B cell (primary cell): ENCODE measurements at regions not wholly inside any gene's neighbourhood (a gene's known extent, or its start where the extent isn't known, plus 50 kb on each side); places are given as distances from the start of the nearest gene placed in this dataset.
"Not testable (repeated sequence)": the region's sequence is repeated elsewhere in the genome, so short reads cannot be mapped to it uniquely, and the experiment has no call there.

Source experiments
- ATAC-seq: fragments of 200-7000 bp; cut with Tn5 transposase; one replicate; pipeline ENCODE4 v1.10.0; 2021; ENCODE audit warnings: low read depth, mild to moderate bottlenecking, moderate number of reproducible peaks, moderate library complexity
- CTCF ChIA-PET: fragments of 350-600 bp; sonication (Branson Sonifier 250); formaldehyde crosslinking; loops from one replicate; lab custom pipeline; 2021; ENCODE audit warnings: antibody characterized with exemption, inconsistent platforms; lab: Charles Lee
- POLR2A ChIA-PET: fragments of 350-600 bp; sonication (Branson Sonifier 250); formaldehyde crosslinking; loops from one replicate; lab custom pipeline; 2021; ENCODE audit warnings: antibody characterized with exemption; lab: Charles Lee
- DNase-seq: peaks from one replicate; pipeline ENCODE4 v3.0.0; 2013
- H2AFZ ChIP-seq: 2 replicates; pipeline ENCODE4 v1.6.1; 2012; ENCODE audit warnings: mild to moderate bottlenecking, low read depth, low read length; ENCODE audit not compliant: insufficient read depth, poor library complexity, severe bottlenecking
- H3K27ac ChIP-seq, 2 donors: 1 replicate in 1 of 2; 2 replicates in 1 of 2; pipeline ENCODE4 v1.5.1; 2012 to 2013; ENCODE audit warnings: low read length in 2 of 2, mild to moderate bottlenecking in 2 of 2, moderate library complexity in 1 of 2
- H3K27me3 ChIP-seq, 4 experiments: fragments of 200-600 bp in 1 of 4; sonication (generic) in 1 of 4; replicated peaks in 1 of 4; 1 replicate in 2 of 4; 2 replicates in 2 of 4; pipeline versions ENCODE4 v1.6.1 to v1.7.0; 2013 to 2016; ENCODE audit warnings: low read length in 3 of 4, mild to moderate bottlenecking in 2 of 4, mixed read lengths in 1 of 4, moderate library complexity in 1 of 4; ENCODE audit not compliant: insufficient read depth in 4 of 4, control insufficient read depth in 3 of 4; ENCODE audit errors: control extremely low read depth in 1 of 4
- H3K36me3 ChIP-seq, 2 experiments: replicated peaks in 1 of 2; 1 replicate in 1 of 2; 2 replicates in 1 of 2; pipeline versions ENCODE4 v1.6.1 to v1.7.1; 2013; ENCODE audit warnings: low read length in 1 of 2; ENCODE audit not compliant: insufficient read depth in 2 of 2, control insufficient read depth in 1 of 2; ENCODE audit errors: control extremely low read depth in 1 of 2, extremely low read depth in 1 of 2
- H3K4me1 ChIP-seq, 2 donors: fragments of 200-600 bp in 1 of 2; sonication (generic) in 1 of 2; 1 replicate in 1 of 2; 2 replicates in 1 of 2; pipeline versions ENCODE4 v1.5.1 to v1.6.1; 2013 to 2017; ENCODE audit warnings: low read length in 2 of 2; ENCODE audit not compliant: control insufficient read depth in 2 of 2, insufficient read depth in 2 of 2
- H3K4me2 ChIP-seq: replicated peaks from 2 replicates; pipeline ENCODE3; 2012; ENCODE audit warnings: mild to moderate bottlenecking, low read depth, low read length; ENCODE audit not compliant: poor library complexity, severe bottlenecking
- H3K4me3 ChIP-seq, 5 experiments: fragments of 200-600 bp in 1 of 5; sonication (generic) in 1 of 5; 1 replicate in 3 of 5; 2 replicates in 2 of 5; pipeline versions ENCODE4 v1.5.1 to v1.7.0; 2011 to 2016; ENCODE audit warnings: low read length in 4 of 5, mild to moderate bottlenecking in 4 of 5, low read depth in 2 of 5, control low read depth in 1 of 5, moderate library complexity in 1 of 5; ENCODE audit not compliant: insufficient read depth in 1 of 5; ENCODE audit errors: control extremely low read depth in 1 of 5, extremely low read depth in 1 of 5
- H3K79me2 ChIP-seq: fragments of 200-600 bp; sonication (generic); one replicate; pipeline ENCODE4 v1.6.0; 2016; ENCODE audit warnings: low read length; ENCODE audit not compliant: control insufficient read depth, insufficient read depth
- H3K9ac ChIP-seq: fragments of 200-600 bp; sonication (generic); 2 replicates; pipeline ENCODE4 v1.6.1; 2017; ENCODE audit warnings: mild to moderate bottlenecking, low read length, moderate library complexity
- H3K9me3 ChIP-seq, 3 donors: one replicate each; pipeline versions ENCODE4 v1.6.1 to v1.7.1; 2013; ENCODE audit warnings: low read length in 2 of 3; ENCODE audit not compliant: control insufficient read depth in 2 of 3, insufficient read depth in 1 of 3; ENCODE audit errors: control extremely low read depth in 1 of 3
- H4K20me1 ChIP-seq: 2 replicates; pipeline ENCODE4 v1.6.0; 2012; ENCODE audit warnings: mild to moderate bottlenecking, low read length; ENCODE audit not compliant: insufficient read depth, control insufficient read depth, poor library complexity, severe bottlenecking
- H3K27ac Mint-ChIP-seq: one replicate; pipeline ENCODE4 v1.8.0; 2021; ENCODE audit warnings: mixed read lengths
- H3K27me3 Mint-ChIP-seq: one replicate; pipeline ENCODE4 v1.8.0; 2021; ENCODE audit warnings: mixed read lengths
- H3K4me1 Mint-ChIP-seq: one replicate; pipeline ENCODE4 v1.8.0; 2021; ENCODE audit warnings: mixed read lengths
- H3K4me3 Mint-ChIP-seq: one replicate; pipeline ENCODE4 v1.8.0; 2021; ENCODE audit warnings: mixed read lengths
- H3K9me3 Mint-ChIP-seq: one replicate; pipeline ENCODE4 v1.8.0; 2022; ENCODE audit warnings: mixed read lengths; ENCODE audit not compliant: insufficient read depth
- EZH2 ChIP-seq: IDR thresholded peaks from 2 replicates; pipeline ENCODE4 v1.6.1; 2012; ENCODE audit warnings: borderline replicate concordance, low read depth, mild to moderate bottlenecking, moderate library complexity, low read length; ENCODE audit not compliant: insufficient read depth, poor library complexity, severe bottlenecking
- WGBS: methylation state at CpG from one replicate; pipeline ENCODE4 v1.1.5; 2013; ENCODE audit warnings: missing lambda C conversion rate; ENCODE audit not compliant: insufficient coverage; 5-methylcytosine and 5-hydroxymethylcytosine counted together
- intact Hi-C: fragments of 100-400 bp; cut with micrococcal nuclease; formaldehyde crosslinking; loops from one replicate; pipeline ENCODE4 v1.10.0; 2022
- TF ChIP-seq, protein P1 (sequence below): fragments of 200-600 bp; IDR thresholded peaks from one replicate; pipeline ENCODE4 v1.8.0; 2022; ENCODE audit warnings: antibody characterized with exemption, mild to moderate bottlenecking

DNA sequence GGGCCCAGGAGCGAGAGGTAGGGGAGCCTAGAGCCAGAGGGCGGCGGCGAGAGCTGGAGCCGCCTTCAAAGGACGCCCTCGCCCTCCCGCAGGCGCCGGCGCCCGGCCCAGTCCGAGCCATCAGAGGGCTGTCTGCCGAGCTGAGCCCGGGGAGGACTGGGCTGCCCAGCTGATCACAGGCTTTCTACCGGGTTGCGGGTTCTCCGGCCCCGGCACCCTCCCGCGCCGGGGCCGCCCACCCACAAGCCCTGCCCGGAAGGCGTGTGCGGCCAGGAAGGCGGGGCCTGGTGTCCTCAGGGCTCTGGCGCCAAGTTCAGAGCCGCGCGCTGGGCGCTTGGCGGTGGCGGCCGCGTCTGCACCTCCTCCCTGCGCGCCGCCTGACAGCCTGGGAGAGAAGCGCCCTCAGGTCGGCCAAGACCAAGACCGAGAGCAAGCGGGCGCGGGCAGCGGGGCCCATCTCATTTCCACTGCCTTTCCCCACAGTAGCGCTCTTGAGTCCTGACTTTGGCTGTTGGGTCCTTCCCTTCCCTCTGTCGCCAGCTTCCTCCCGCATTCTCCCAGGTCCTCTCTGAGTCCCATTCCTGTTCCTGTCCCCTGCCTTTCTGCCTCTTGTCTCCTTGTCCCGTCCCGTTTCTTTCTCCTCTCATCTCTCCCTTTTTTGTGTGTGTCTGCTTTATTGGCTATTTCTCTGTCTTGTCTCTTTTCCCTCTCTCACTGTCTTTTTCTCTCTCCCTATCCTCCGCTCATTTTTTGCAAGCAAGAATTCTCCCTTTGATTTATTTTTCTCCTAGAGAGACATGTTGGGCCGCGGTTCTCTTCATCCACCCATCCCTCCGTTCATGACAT is 60.6 kb upstream of the MSMB start:
- Histone ChIP-seq H3K9ac (peak overlapping the region; percentile 42), H3K36me3 (no peaks in the 10 kb centered on the region), H3K4me2 (peak overlapping the region; percentile 68), H3K27me3 (peaks cover 0 to 13% (median 6%) of the 10 kb centered on the region in 4 experiments), H3K27ac (no peak overlapping the region), H4K20me1 (no peaks in the 10 kb centered on the region), H3K9me3 (no peaks in the 10 kb centered on the region), H3K79me2 (no peaks in the 10 kb centered on the region), H3K4me1 (peaks cover 8 to 11% of the 10 kb centered on the region in 2 donors), H3K4me3 (peak overlapping the region; percentile 35 to 72 (median 61)), H2AFZ (peak overlapping the region; percentile 68)
- intact Hi-C loops: loop anchor here (5.0 kb wide), 1 partner anchor 74 kb away; the partner anchor contains the start of gene NCOA4
- ATAC-seq: peak; percentile 90
- POLR2A ChIA-PET: no interaction called here
- WGBS: 5% methylated on average over 55 of the region's 55 CpGs
- peak; percentile 69 for DNase-seq
- peaks cover 12% of the 10 kb centered on the region for H3K4me1 Mint-ChIP-seq
- CTCF ChIA-PET: interaction anchor here (0.9 to 1.8 kb wide), 2 partner anchors 150 to 176 kb away, joined by 3 to 4 read pairs; no protein-coding TSS in a partner anchor
- H3K4me3 Mint-ChIP-seq: peak overlapping the region; percentile 83
- peaks cover 11% of the 10 kb centered on the region for H3K27me3 Mint-ChIP-seq
- H3K9me3 Mint-ChIP-seq: no peaks in the 10 kb centered on the region
- H3K27ac Mint-ChIP-seq: no peak overlapping the region
- TF ChIP-seq, protein P1, sequence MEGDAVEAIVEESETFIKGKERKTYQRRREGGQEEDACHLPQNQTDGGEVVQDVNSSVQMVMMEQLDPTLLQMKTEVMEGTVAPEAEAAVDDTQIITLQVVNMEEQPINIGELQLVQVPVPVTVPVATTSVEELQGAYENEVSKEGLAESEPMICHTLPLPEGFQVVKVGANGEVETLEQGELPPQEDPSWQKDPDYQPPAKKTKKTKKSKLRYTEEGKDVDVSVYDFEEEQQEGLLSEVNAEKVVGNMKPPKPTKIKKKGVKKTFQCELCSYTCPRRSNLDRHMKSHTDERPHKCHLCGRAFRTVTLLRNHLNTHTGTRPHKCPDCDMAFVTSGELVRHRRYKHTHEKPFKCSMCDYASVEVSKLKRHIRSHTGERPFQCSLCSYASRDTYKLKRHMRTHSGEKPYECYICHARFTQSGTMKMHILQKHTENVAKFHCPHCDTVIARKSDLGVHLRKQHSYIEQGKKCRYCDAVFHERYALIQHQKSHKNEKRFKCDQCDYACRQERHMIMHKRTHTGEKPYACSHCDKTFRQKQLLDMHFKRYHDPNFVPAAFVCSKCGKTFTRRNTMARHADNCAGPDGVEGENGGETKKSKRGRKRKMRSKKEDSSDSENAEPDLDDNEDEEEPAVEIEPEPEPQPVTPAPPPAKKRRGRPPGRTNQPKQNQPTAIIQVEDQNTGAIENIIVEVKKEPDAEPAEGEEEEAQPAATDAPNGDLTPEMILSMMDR: peak; percentile 8
- TF ChIP-seq EZH2: no peak

DNA sequence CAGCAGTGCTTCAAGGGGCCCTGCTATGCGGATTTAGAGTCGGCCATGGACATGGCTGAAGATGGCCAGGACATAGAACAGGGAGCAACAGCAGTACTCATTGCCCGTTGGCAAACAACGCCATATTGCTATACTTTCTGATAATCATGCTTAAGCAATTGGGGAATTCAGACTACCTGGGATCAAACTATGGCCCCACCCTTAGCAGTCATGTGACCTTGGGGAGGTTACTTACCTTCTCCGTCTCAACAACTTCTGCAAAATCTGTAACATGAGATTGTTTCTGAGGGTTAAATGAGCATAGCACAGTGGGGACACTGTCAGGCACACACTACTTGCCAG is 62.1 kb upstream of the MSMB start:
- H3K4me2 ChIP-seq, CTCF ChIA-PET, H3K4me3 Mint-ChIP-seq, H4K20me1 ChIP-seq, H3K4me3 ChIP-seq, H3K36me3 ChIP-seq, H3K9me3 Mint-ChIP-seq, ATAC-seq, H3K27ac Mint-ChIP-seq, H2AFZ ChIP-seq, H3K27ac ChIP-seq, H3K9me3 ChIP-seq, H3K9ac ChIP-seq, H3K79me2 ChIP-seq, POLR2A ChIA-PET: not testable (repeated sequence)
- H3K27me3 Mint-ChIP-seq: peaks cover 11% of the 10 kb centered on the region
- DNase-seq: peak; percentile 4
- H3K27me3 ChIP-seq: peaks cover 0 to 13% (median 6%) of the 10 kb centered on the region in 4 experiments
- WGBS: 100% methylated on average over 2 of the region's 5 CpGs
- intact Hi-C loops: loop anchor here (5.0 kb wide), 1 partner anchor 76 kb away; the partner anchor contains the start of gene NCOA4
- H3K4me1 ChIP-seq: peaks cover 8 to 11% of the 10 kb centered on the region in 2 donors
- peaks cover 12% of the 10 kb centered on the region for H3K4me1 Mint-ChIP-seq

DNA sequence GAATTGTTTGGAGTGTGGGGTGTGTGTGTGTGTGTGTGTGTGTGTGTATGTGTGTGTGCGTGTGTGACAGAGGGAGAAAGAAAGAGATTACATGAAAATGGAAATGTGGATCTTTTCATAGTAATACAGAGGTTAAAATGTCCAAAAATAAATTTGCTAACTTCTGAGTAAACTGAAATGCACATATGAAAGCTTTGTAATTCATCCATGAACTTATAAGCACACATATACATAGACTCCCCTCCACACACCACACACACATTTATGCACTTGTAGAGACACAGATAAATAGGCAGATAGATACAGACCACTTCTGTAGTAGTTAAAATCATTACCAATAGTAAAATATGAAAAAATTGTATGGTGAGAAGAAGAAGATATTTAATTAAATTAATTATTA is 108.2 kb upstream of the MSMB start:
- H3K79me2 ChIP-seq, H3K9me3 Mint-ChIP-seq, H3K4me1 ChIP-seq, H3K9ac ChIP-seq, CTCF ChIA-PET, H3K4me1 Mint-ChIP-seq, H3K4me3 Mint-ChIP-seq, H3K27ac ChIP-seq, H2AFZ ChIP-seq, POLR2A ChIA-PET, H3K36me3 ChIP-seq, DNase-seq, H3K4me2 ChIP-seq, intact Hi-C loops, H3K27me3 Mint-ChIP-seq, ATAC-seq, H3K27ac Mint-ChIP-seq, H3K27me3 ChIP-seq, H3K4me3 ChIP-seq, H4K20me1 ChIP-seq, H3K9me3 ChIP-seq: not testable (repeated sequence)
- WGBS: no CpG with 5 or more reads among the region's 1 CpG
